SK-N-MC (cell line): ENCODE measurements at regions not wholly inside any gene's neighbourhood (a gene's known extent, or its start where the extent isn't known, plus 50 kb on each side); places are given as distances from the start of the nearest gene placed in this dataset.

Source experiments
- EZH2 ChIP-seq: fragments of 200-600 bp; sonication (generic); IDR thresholded peaks from one replicate; pipeline ENCODE4 v1.6.1; 2017; ENCODE audit warnings: antibody characterized with exemption
- POLR2AphosphoS5 ChIP-seq: IDR thresholded peaks from 2 replicates; pipeline ENCODE4 v1.6.1; 2012; ENCODE audit warnings: mild to moderate bottlenecking, low read depth, low read length, borderline replicate concordance

DNA sequence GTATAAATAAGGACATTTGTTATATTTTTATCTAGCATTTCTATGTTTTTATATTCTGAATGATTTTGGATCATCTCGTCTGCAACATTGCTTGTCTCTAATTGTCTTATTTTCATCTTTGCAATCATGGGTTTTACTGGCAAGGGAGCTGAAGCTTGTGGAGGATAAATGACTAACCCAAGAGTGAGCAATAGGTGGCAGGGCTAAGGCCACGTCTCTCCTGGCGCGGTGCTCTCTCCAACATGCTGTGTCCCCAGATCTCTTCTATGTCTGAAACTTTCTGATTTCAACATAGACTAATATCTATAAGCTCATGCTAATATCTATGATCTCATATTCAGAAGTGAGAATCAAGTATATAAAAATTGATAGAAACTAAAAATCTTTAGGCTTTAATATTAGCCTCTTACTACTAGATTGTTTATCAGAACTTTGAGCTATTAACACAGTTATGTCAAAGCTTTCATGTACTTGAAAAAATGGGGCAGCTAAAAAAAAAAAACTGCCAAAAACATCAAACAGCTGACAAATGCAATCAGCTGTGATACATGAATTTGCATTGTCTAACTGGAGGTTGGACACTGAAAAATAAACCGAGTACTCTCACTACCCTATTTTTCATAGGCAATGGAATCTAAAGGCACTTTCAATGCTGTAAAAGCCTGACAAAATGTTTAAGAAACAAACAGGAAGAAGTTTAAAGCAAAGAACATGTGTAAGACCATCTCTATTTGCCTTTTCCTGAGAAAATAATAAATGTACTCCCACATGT lies 169.2 kb downstream of the TMA16 start:
- no peak for TF ChIP-seq POLR2AphosphoS5
- TF ChIP-seq EZH2: no peak
